ENCODE measurements at regions not wholly inside any gene's neighbourhood (a gene's known extent, or its start where the extent isn't known, plus 50 kb on each side); places are given as distances from the start of the nearest gene placed in this dataset.

- Mint-ChIP-seq H3K4me3 (no peak overlapping the region), H3K36me3 (ENCODE audit: low read depth) (no peaks in the 10 kb centered on the region), H3K27me3 (no peaks in the 10 kb centered on the region), H3K4me1 (ENCODE audit: low read depth) (peaks cover 17% of the 10 kb centered on the region), H3K9me3 (no peaks in the 10 kb centered on the region), H3K27ac (no peak overlapping the region)
- TF ChIP-seq, protein P1, sequence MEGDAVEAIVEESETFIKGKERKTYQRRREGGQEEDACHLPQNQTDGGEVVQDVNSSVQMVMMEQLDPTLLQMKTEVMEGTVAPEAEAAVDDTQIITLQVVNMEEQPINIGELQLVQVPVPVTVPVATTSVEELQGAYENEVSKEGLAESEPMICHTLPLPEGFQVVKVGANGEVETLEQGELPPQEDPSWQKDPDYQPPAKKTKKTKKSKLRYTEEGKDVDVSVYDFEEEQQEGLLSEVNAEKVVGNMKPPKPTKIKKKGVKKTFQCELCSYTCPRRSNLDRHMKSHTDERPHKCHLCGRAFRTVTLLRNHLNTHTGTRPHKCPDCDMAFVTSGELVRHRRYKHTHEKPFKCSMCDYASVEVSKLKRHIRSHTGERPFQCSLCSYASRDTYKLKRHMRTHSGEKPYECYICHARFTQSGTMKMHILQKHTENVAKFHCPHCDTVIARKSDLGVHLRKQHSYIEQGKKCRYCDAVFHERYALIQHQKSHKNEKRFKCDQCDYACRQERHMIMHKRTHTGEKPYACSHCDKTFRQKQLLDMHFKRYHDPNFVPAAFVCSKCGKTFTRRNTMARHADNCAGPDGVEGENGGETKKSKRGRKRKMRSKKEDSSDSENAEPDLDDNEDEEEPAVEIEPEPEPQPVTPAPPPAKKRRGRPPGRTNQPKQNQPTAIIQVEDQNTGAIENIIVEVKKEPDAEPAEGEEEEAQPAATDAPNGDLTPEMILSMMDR (IDR thresholded peaks at IDR 0.05), result no peak
- no peak for ATAC-seq (ENCODE audit: poor library complexity)
- Histone ChIP-seq H3K4me1 (ENCODE audit: insufficient read depth, low read length) (peaks cover 15% of the 10 kb centered on the region), H3K9me3 (ENCODE audit: control insufficient read depth in 1 of 2, insufficient read depth in 1 of 2, low read length in 2 of 2) (peaks cover 0 to 3% of the 10 kb centered on the region in 2 experiments), H3K36me3 (ENCODE audit: insufficient read depth, low read length) (no peaks in the 10 kb centered on the region), H3K27me3 (ENCODE audit: control insufficient read depth in 1 of 2, insufficient read depth in 2 of 2, low read length in 2 of 2) (peaks cover 0 to 6% of the 10 kb centered on the region in 2 experiments), H3K4me3 (ENCODE audit: low read length) (no peak overlapping the region), H3K27ac (ENCODE audit: low read depth in 1 of 2, low read length in 2 of 2) (no peak overlapping the region)
- intact Hi-C loops (cut with DNase I, micrococcal nuclease), result no loop called here
- DNase-seq, result no peak
- CTCF ChIA-PET, result no interaction called here
- POLR2A ChIA-PET, result no interaction called here
Measured at GRCh38 chr12:131510431-131510830, 200.5 kb upstream of the SFSWAP start.

- H3K27ac ChIP-seq (ENCODE audit: low read depth in 1 of 2, low read length in 2 of 2), result peak overlapping the region in 1 of 2 donors; percentile 44
- ChIA-PET POLR2A (interaction anchor here (0.7 kb wide), 1 partner anchor 25 kb away, joined by 9 read pairs; no protein-coding TSS in a partner anchor), CTCF (no interaction called here)
- H3K27me3 ChIP-seq (ENCODE audit: control insufficient read depth in 1 of 2, insufficient read depth in 2 of 2, low read length in 2 of 2), result peaks cover 0 to 6% of the 10 kb centered on the region in 2 experiments
- TF ChIP-seq, protein P1 (IDR thresholded peaks at IDR 0.05), result no peak
- Mint-ChIP-seq H3K27ac (peak overlapping the region; percentile 80), H3K4me3 (no peak overlapping the region), H3K4me1 (ENCODE audit: low read depth) (peaks cover 17% of the 10 kb centered on the region), H3K9me3 (peaks cover 4% of the 10 kb centered on the region), H3K27me3 (no peaks in the 10 kb centered on the region), H3K36me3 (ENCODE audit: low read depth) (no peaks in the 10 kb centered on the region)
- peaks cover 0 to 5% of the 10 kb centered on the region in 2 experiments for H3K9me3 ChIP-seq (ENCODE audit: control insufficient read depth in 1 of 2, insufficient read depth in 1 of 2, low read length in 2 of 2)
- ATAC-seq (ENCODE audit: poor library complexity) (peak; percentile 99), DNase-seq (peak; percentile 10 to 84 (median 40))
- no peaks in the 10 kb centered on the region for H3K36me3 ChIP-seq (ENCODE audit: insufficient read depth, low read length)
- intact Hi-C loops (cut with DNase I, micrococcal nuclease), result no loop called here
- peaks cover 15% of the 10 kb centered on the region for H3K4me1 ChIP-seq (ENCODE audit: insufficient read depth, low read length)
- H3K4me3 ChIP-seq (ENCODE audit: low read length), result no peak overlapping the region
Measured at GRCh38 chr12:131511391-131511802, 199.5 kb upstream of the SFSWAP start.

- no peak for ATAC-seq (ENCODE audit: poor library complexity)
Measured at GRCh38 chr12:131511803-131512561, 198.9 kb upstream of the SFSWAP start.

More at GRCh38 chr12:131511803-131512561, 198.9 kb upstream of the SFSWAP start:
- Mint-ChIP-seq H3K27me3 (no peaks in the 10 kb centered on the region), H3K4me3 (no peak overlapping the region), H3K27ac (peak overlapping the region; percentile 80), H3K4me1 (ENCODE audit: low read depth) (peaks cover 17% of the 10 kb centered on the region), H3K36me3 (ENCODE audit: low read depth) (no peaks in the 10 kb centered on the region), H3K9me3 (peaks cover 7% of the 10 kb centered on the region)
- DNase-seq, result no peak
- TF ChIP-seq, protein P1 (IDR thresholded peaks at IDR 0.05), result no peak
- intact Hi-C loops (cut with DNase I, micrococcal nuclease), result no loop called here
- Histone ChIP-seq H3K27ac (ENCODE audit: low read depth in 1 of 2, low read length in 2 of 2) (peak overlapping the region in 1 of 2 donors; percentile 44), H3K27me3 (ENCODE audit: control insufficient read depth in 1 of 2, insufficient read depth in 2 of 2, low read length in 2 of 2) (peaks cover 0 to 6% of the 10 kb centered on the region in 2 experiments), H3K4me1 (ENCODE audit: insufficient read depth, low read length) (peaks cover 15% of the 10 kb centered on the region), H3K4me3 (ENCODE audit: low read length) (no peak overlapping the region), H3K36me3 (ENCODE audit: insufficient read depth, low read length) (no peaks in the 10 kb centered on the region), H3K9me3 (ENCODE audit: control insufficient read depth in 1 of 2, insufficient read depth in 1 of 2, low read length in 2 of 2) (peaks cover 0 to 11% of the 10 kb centered on the region in 2 experiments)
- ChIA-PET POLR2A (interaction anchor here (0.9 kb wide), 1 partner anchor 25 kb away, joined by 3 read pairs; no protein-coding TSS in a partner anchor), CTCF (no interaction called here)
